ENCODE measurements at regions not wholly inside any gene's neighbourhood (a gene's known extent, or its start where the extent isn't known, plus 50 kb on each side); places are given as distances from the start of the nearest gene placed in this dataset.

DNA sequence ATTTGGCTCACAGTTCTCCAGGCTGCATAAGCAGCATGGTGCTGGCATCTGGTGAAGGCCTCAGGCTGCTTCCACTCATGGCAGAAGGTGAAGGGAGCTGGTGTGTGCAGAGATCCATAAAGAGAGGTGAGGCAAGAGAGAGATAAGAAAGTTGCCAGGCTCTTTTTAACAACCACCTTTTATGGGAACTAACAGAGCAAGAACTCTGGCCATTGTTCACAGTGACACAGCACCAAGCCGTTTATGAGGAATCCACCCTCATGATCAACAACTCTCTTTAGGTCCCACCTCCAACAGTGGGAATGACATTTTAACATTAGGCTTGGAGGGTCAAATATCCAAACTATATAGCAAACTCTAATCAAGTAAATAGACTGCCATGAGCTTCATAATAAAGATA, 557.2 kb upstream of the SUCLG2 start:
- Histone ChIP-seq H3K4me3 (ENCODE audit: low read depth in 1 of 2, low read length in 2 of 2) (no peak overlapping the region), H3K27me3 (ENCODE audit: control insufficient read depth in 1 of 2, insufficient read depth in 2 of 2, low read length in 2 of 2) (no peaks in the 10 kb centered on the region), H3K4me1 (ENCODE audit: insufficient read depth, low read length) (no peaks in the 10 kb centered on the region), H3K36me3 (ENCODE audit: insufficient read depth, low read length) (no peaks in the 10 kb centered on the region), H3K9ac (ENCODE audit: low read length) (no peak overlapping the region), H3K27ac (ENCODE audit: low read depth, low read length) (no peak overlapping the region), H3K9me3 (ENCODE audit: low read length) (no peaks in the 10 kb centered on the region)

DNA sequence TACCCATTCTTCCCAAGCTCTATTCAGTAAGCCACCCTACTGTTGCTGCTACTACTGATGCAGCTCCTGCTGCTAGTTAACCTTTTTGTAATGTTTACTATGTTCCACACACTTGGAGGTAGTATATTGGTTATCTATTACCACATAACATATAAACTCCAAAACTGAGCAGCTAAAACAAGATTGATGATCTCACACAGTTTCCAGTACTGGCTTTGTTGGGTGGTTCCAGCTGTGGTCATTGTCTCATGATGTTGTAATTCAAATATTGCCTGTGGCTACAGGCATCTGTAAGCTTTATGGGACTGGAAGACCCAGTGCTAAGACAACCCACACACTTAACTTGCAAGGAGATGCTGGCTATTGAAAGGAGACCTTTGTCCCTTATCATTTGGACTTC, 556.2 kb upstream of the SUCLG2 start:
- no peaks in the 10 kb centered on the region for H3K36me3 ChIP-seq (ENCODE audit: insufficient read depth, low read length)
- no peak overlapping the region for H3K27ac ChIP-seq (ENCODE audit: low read depth, low read length)
- no peaks in the 10 kb centered on the region for H3K9me3 ChIP-seq (ENCODE audit: low read length)
- H3K9ac ChIP-seq (ENCODE audit: low read length) = no peak overlapping the region
- H3K27me3 ChIP-seq (ENCODE audit: control insufficient read depth in 1 of 2, insufficient read depth in 2 of 2, low read length in 2 of 2) = no peaks in the 10 kb centered on the region
- H3K4me3 ChIP-seq (ENCODE audit: low read depth in 1 of 2, low read length in 2 of 2) = no peak overlapping the region
- no peaks in the 10 kb centered on the region for H3K4me1 ChIP-seq (ENCODE audit: insufficient read depth, low read length)

DNA sequence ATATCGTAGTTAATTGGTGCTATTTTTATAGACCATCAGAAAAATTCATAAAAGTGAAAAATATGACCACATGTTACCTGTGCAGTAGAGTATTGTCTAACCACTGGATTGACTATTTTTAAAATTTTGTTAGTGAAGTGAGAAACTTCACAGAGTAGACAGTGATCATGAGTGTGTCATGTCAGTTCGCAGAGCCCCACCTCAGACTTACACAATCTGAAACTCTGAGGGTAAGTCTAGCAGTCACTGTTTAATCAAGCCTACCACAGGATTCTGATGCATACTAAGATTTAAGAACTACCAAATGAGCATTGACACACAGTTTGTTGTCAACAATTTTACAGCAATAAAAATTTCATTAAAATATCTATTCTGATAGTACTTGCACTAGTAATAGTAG, 552.9 kb upstream of the SUCLG2 start:
- Histone ChIP-seq H3K27me3 (ENCODE audit: control insufficient read depth in 1 of 2, insufficient read depth in 2 of 2, low read length in 2 of 2) (no peaks in the 10 kb centered on the region), H3K36me3 (ENCODE audit: insufficient read depth, low read length) (no peaks in the 10 kb centered on the region), H3K9me3 (ENCODE audit: low read length) (no peaks in the 10 kb centered on the region), H3K4me3 (ENCODE audit: low read depth in 1 of 2, low read length in 2 of 2) (no peak overlapping the region), H3K4me1 (ENCODE audit: insufficient read depth, low read length) (no peaks in the 10 kb centered on the region), H3K9ac (ENCODE audit: low read length) (no peak overlapping the region), H3K27ac (ENCODE audit: low read depth, low read length) (no peak overlapping the region)

DNA sequence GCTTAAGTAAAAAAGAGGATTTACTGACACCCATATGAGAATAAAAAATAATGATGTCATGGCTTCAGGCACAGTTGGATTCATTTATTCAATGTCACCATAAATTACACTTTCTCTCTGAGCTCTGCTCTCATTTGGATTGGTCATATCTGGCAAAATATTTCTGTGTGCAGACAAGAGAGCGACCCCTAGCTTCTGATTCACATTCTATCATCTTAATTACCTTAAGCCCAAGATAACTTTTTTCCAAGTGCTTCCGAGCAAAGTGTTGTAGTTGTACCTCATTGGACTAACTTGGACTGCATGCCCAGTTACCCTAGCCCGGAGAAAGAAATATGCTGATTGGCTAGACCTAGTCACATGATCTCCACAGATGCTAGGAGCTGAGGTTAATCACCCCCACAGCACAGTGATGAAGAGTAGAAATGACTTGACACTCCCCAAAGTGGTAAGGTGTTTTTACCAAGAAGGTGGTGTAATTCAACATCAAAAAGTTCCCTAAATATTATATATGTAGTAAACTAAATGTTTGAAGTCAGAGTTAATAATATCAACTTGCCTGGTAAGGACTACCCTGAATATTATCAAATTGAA, 552.2 kb upstream of the SUCLG2 start:
- no peak overlapping the region for H3K27ac ChIP-seq (ENCODE audit: low read depth, low read length)
- H3K9ac ChIP-seq (ENCODE audit: low read length) = no peak overlapping the region
- H3K4me3 ChIP-seq (ENCODE audit: low read depth in 1 of 2, low read length in 2 of 2) = no peak overlapping the region
- H3K4me1 ChIP-seq (ENCODE audit: insufficient read depth, low read length) = no peaks in the 10 kb centered on the region
- no peaks in the 10 kb centered on the region for H3K9me3 ChIP-seq (ENCODE audit: low read length)
- H3K27me3 ChIP-seq (ENCODE audit: control insufficient read depth in 1 of 2, insufficient read depth in 2 of 2, low read length in 2 of 2) = no peaks in the 10 kb centered on the region
- H3K36me3 ChIP-seq (ENCODE audit: insufficient read depth, low read length) = no peaks in the 10 kb centered on the region

DNA sequence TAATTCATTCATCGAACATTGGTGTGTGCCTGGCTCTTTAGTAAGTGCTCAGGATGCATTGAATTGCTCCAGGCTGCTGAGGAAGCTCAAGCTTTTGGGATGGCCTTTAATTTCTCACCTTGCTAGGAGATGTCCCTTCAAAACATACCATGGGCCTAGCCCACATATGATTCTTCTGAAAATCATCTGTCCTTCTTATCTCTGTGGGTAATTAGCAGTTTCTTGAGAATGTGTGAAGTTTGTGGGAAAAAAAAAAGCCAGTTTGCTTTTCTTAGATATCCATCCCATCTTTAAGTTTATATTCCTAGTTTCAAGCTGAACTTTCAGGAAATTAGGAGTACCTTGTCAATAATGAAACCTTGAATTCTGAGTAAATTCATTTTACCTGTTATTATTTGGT, 532.3 kb upstream of the SUCLG2 start:
- Histone ChIP-seq H3K9me3 (ENCODE audit: low read length) (no peaks in the 10 kb centered on the region), H3K4me3 (ENCODE audit: low read depth in 1 of 2, low read length in 2 of 2) (no peak overlapping the region), H3K27ac (ENCODE audit: low read depth, low read length) (no peak overlapping the region), H3K36me3 (ENCODE audit: insufficient read depth, low read length) (no peaks in the 10 kb centered on the region), H3K9ac (ENCODE audit: low read length) (no peak overlapping the region), H3K27me3 (ENCODE audit: control insufficient read depth in 1 of 2, insufficient read depth in 2 of 2, low read length in 2 of 2) (no peaks in the 10 kb centered on the region), H3K4me1 (ENCODE audit: insufficient read depth, low read length) (no peaks in the 10 kb centered on the region)

DNA sequence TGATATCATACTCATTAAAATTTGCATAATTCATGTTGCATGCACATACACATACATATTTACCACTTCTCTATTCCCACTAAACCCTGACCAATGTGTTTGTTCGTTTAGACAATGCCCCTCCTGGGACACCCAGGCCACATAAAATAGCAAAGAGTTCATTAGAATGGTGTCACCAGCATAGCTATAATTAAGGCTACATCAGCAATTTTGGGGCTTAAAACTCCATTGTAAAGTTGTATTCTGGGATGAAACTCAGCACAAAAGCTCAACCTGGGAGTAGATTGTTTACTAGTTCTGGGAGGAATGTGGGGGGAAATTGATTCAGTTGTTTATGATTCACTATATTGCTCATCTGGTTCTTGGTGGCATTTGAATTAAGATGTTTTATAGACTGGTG, 522.2 kb upstream of the SUCLG2 start:
- peaks cover 5% of the 10 kb centered on the region for H3K9me3 ChIP-seq (ENCODE audit: low read length)
- no peaks in the 10 kb centered on the region for H3K4me1 ChIP-seq (ENCODE audit: insufficient read depth, low read length)
- H3K27me3 ChIP-seq (ENCODE audit: control insufficient read depth in 1 of 2, insufficient read depth in 2 of 2, low read length in 2 of 2) = no peaks in the 10 kb centered on the region
- H3K9ac ChIP-seq (ENCODE audit: low read length) = no peak overlapping the region
- no peak overlapping the region for H3K4me3 ChIP-seq (ENCODE audit: low read depth in 1 of 2, low read length in 2 of 2)
- no peak overlapping the region for H3K27ac ChIP-seq (ENCODE audit: low read depth, low read length)
- no peaks in the 10 kb centered on the region for H3K36me3 ChIP-seq (ENCODE audit: insufficient read depth, low read length)

DNA sequence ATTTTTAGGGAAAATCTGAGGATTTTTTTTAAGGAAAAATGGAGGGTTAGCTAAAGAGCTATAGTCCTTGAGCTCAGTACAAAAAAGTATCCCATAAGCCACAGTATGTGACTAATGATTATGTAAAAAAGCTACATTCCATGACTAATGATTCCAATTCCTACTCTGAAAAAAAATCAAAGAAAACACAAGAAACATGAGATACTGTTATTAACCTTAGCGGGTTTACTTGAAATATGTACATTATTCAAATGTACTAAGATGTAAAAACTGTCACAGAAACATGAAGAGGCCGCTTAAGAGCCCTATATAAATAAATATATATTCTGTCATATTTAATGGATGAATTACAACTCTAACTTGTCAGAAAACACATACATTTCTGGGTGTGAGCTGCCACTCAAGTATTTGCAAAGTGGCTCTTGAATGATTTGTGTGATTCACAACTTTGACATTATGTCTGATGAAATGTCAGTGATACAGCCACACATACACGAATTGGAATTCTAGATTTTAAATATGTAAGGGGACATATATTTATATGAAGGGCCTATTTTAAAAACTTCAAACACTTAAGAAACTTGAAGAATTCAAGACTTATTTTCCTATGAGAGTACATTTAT, 518.7 kb upstream of the SUCLG2 start:
- H3K36me3 ChIP-seq (ENCODE audit: insufficient read depth, low read length) = no peaks in the 10 kb centered on the region
- H3K4me3 ChIP-seq (ENCODE audit: low read depth in 1 of 2, low read length in 2 of 2) = no peak overlapping the region
- H3K9me3 ChIP-seq (ENCODE audit: low read length) = peaks cover 6% of the 10 kb centered on the region
- no peak overlapping the region for H3K9ac ChIP-seq (ENCODE audit: low read length)
- H3K27me3 ChIP-seq (ENCODE audit: control insufficient read depth in 1 of 2, insufficient read depth in 2 of 2, low read length in 2 of 2) = no peaks in the 10 kb centered on the region
- H3K27ac ChIP-seq (ENCODE audit: low read depth, low read length) = no peak overlapping the region
- H3K4me1 ChIP-seq (ENCODE audit: insufficient read depth, low read length) = no peaks in the 10 kb centered on the region

DNA sequence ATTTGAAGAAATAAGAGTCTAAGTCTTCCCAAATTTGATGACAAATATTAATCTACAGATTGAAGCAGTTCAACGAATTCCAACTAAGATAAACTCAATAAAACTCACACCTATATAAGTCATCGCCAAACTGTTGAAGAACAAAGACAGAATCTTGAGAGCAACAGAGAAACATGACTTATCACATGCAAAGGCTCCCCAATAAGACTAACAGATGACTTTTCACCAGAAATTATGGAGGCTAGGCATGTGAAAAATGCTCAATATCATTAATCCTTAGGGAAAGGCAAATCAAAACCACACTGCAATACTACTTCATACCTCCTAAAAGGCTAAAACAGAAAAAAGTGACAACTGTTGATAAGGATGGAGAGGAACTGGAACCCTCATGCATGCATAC, 517.6 kb upstream of the SUCLG2 start:
- Histone ChIP-seq H3K9ac (ENCODE audit: low read length) (no peak overlapping the region), H3K27me3 (ENCODE audit: control insufficient read depth in 1 of 2, insufficient read depth in 2 of 2, low read length in 2 of 2) (no peaks in the 10 kb centered on the region), H3K4me3 (ENCODE audit: low read depth in 1 of 2, low read length in 2 of 2) (no peak overlapping the region), H3K9me3 (ENCODE audit: low read length) (peaks cover 6% of the 10 kb centered on the region), H3K27ac (ENCODE audit: low read depth, low read length) (no peak overlapping the region), H3K36me3 (ENCODE audit: insufficient read depth, low read length) (no peaks in the 10 kb centered on the region), H3K4me1 (ENCODE audit: insufficient read depth, low read length) (no peaks in the 10 kb centered on the region)

DNA sequence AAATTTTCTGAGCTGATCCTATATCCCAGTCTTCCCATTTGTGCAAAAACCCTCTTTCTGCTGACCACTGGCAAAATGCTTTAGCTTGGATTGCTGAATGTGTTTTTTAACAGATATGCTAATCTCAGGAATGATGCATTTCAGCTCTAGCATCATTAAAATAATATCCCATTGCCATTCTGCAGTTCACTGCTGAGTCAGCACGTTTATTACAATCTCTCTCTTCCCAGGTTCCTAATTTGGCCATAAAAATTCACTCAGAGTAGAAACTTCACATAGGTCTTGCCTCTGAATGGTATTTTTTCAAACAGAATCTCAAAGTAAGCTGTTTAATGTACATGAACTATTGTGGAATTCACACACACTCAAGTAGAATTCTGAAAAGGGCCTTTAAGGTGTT, 509.6 kb upstream of the SUCLG2 start:
- no peaks in the 10 kb centered on the region for H3K27me3 ChIP-seq (ENCODE audit: control insufficient read depth in 1 of 2, insufficient read depth in 2 of 2, low read length in 2 of 2)
- H3K27ac ChIP-seq (ENCODE audit: low read depth, low read length) = no peak overlapping the region
- H3K9ac ChIP-seq (ENCODE audit: low read length) = no peak overlapping the region
- H3K4me3 ChIP-seq (ENCODE audit: low read depth in 1 of 2, low read length in 2 of 2) = no peak overlapping the region
- H3K36me3 ChIP-seq (ENCODE audit: insufficient read depth, low read length) = no peaks in the 10 kb centered on the region
- H3K9me3 ChIP-seq (ENCODE audit: low read length) = no peaks in the 10 kb centered on the region
- no peaks in the 10 kb centered on the region for H3K4me1 ChIP-seq (ENCODE audit: insufficient read depth, low read length)

DNA sequence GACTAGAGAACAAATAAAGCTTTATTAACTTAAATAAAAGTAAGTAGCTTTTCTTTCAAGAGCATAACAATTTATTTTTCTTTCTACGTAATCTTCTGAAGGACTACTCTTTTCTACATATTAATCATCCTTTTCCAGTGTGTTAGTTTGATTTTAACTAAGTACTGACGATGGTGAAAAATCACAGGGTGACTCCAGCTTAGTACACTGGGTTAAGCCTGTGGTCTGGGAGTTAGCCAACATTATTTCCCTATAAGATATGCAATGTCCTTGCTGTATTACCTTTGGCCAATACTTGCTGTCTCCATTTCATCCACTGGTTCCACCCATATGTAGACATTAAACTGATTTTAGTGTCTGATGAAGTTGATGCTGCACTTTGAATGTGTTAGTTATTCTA, 508.6 kb upstream of the SUCLG2 start:
- Histone ChIP-seq H3K9ac (ENCODE audit: low read length) (no peak overlapping the region), H3K27ac (ENCODE audit: low read depth, low read length) (no peak overlapping the region), H3K4me3 (ENCODE audit: low read depth in 1 of 2, low read length in 2 of 2) (no peak overlapping the region), H3K4me1 (ENCODE audit: insufficient read depth, low read length) (no peaks in the 10 kb centered on the region), H3K27me3 (ENCODE audit: control insufficient read depth in 1 of 2, insufficient read depth in 2 of 2, low read length in 2 of 2) (no peaks in the 10 kb centered on the region), H3K36me3 (ENCODE audit: insufficient read depth, low read length) (no peaks in the 10 kb centered on the region), H3K9me3 (ENCODE audit: low read length) (no peaks in the 10 kb centered on the region)

DNA sequence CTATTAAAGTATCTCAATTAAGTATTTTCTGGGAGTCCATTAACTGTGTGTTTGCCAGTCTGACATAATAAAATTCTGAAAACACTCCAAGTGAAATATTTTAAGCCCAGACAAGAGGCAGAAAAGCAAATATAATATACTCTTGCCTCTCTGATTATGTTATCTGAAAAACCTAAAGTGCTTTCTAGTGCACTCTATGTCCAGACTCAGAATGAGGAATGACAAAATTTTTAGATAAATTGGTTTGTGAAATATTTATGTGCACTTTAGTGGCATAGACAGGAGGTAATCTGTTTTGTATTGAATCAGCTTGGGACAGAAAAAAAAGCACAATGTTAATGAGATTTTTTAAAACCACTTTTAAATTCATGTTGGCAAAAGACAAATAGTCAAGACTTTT, 508.2 kb upstream of the SUCLG2 start:
- H3K36me3 ChIP-seq (ENCODE audit: insufficient read depth, low read length) = no peaks in the 10 kb centered on the region
- no peaks in the 10 kb centered on the region for H3K27me3 ChIP-seq (ENCODE audit: control insufficient read depth in 1 of 2, insufficient read depth in 2 of 2, low read length in 2 of 2)
- H3K9me3 ChIP-seq (ENCODE audit: low read length) = no peaks in the 10 kb centered on the region
- no peaks in the 10 kb centered on the region for H3K4me1 ChIP-seq (ENCODE audit: insufficient read depth, low read length)
- no peak overlapping the region for H3K9ac ChIP-seq (ENCODE audit: low read length)
- no peak overlapping the region for H3K4me3 ChIP-seq (ENCODE audit: low read depth in 1 of 2, low read length in 2 of 2)
- H3K27ac ChIP-seq (ENCODE audit: low read depth, low read length) = no peak overlapping the region

DNA sequence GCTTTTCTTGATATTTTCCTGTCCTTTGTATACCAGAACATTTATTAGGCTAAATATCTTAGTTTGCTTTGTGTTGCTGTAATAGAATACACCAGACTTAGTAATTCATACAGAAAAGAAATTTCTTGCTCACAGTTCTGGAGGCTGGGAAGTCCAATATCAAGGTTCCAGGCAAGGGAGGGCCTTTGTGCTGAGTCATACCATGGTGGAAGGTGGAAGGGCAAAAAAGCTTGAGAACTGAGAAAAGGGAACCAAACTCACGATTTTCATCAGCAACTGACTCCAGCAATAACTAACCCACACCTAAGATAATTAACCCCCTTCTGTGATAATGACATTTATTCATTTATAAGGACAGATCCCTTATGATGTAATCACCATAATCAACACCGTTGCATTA, 496.9 kb upstream of the SUCLG2 start:
- Histone ChIP-seq H3K4me3 (ENCODE audit: low read depth in 1 of 2, low read length in 2 of 2) (no peak overlapping the region), H3K4me1 (ENCODE audit: insufficient read depth, low read length) (no peaks in the 10 kb centered on the region), H3K9me3 (ENCODE audit: low read length) (no peaks in the 10 kb centered on the region), H3K36me3 (ENCODE audit: insufficient read depth, low read length) (no peaks in the 10 kb centered on the region), H3K27ac (ENCODE audit: low read depth, low read length) (no peak overlapping the region), H3K9ac (ENCODE audit: low read length) (no peak overlapping the region), H3K27me3 (ENCODE audit: control insufficient read depth in 1 of 2, insufficient read depth in 2 of 2, low read length in 2 of 2) (no peaks in the 10 kb centered on the region)
